COLO829 (cell line): ENCODE measurements at regions not wholly inside any gene's neighbourhood (a gene's known extent, or its start where the extent isn't known, plus 50 kb on each side); places are given as distances from the start of the nearest gene placed in this dataset.
A peak's percentile ranks its signal among the peaks of the same experiment; 100 is the strongest.

Experiments
- DNase-seq: peaks from one replicate; pipeline ENCODE4 v3.0.0; 2012; ENCODE audit warnings: low spot score

DNA sequence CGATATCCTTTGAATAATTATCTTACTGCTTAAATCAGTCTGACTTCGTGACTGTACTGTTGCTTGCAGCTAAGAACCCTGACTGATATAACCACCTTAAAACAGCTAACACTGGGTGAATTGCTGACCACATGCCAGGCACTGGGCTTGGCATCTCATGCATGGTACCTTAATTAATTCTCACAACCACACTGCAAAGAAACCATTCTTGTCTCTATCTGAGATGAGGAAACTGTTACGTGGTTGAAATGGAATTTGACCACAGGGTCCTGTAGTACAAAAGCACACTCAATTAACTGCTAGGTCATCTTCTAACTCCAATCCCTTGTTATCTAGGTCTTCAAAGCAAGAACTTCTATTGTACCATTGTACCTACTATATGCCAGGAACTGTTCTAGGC, 92.7 kb upstream of the PRICKLE2 start:
- DNase-seq = no peak

GRCh38 chr3:64316971-64317370, 91.7 kb upstream of the PRICKLE2 start:
- DNase-seq = no peak

DNA sequence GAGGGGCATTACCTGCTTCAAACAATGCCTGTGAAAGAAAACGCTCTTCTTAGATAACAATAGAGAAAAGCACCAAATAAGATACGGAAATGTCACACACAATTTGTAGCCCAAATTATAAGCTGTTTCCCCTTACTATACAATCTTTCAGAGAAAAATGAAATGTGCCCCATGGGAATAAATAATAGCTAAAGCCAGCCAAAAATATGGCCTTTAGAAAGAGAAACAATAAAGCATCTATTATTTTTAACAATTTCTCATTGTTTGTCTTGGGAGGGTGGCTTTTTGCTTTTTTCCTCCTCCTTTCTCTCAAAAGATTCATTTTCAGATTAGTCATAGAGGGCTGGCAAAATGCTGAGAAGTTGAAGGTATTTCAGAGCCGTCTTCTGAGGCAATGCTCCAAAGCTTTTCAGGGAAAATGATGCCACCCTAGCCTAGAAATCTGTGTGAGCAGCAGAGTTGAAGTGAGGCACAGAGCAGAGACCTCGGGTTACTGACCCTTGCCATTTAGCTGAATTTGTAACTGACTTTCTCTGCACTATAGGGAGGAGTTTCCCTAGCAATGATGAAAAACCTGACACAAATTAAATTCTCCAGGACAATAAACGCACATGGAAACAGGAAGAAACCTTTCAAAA, 86.3 kb upstream of the PRICKLE2 start:
- peak; percentile 69 for DNase-seq

GRCh38 chr3:64308931-64309330, 83.7 kb upstream of the PRICKLE2 start:
- DNase-seq = no peak

GRCh38 chr3:64306745-64307144, 81.5 kb upstream of the PRICKLE2 start:
- no peak for DNase-seq

DNA sequence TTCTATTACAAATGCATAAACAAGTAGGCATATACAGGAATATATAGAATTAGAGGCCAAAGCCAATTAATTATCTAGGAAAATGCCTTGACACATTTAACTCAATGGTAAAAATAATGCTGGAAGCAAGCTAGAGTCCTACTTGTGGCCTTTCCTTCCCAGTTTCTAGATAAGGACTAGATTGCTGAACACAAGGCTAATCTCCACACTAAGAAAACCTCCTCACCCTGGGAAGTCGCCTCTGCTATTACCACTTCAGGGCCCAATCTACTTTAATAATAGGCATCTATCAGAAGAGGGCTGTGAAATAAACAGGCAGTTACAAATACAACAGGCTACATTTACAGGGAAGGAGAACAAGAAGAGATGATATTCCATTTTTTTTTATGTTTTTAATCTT, 80.5 kb upstream of the PRICKLE2 start:
- DNase-seq = no peak

GRCh38 chr3:64304828-64305410, 79.7 kb upstream of the PRICKLE2 start:
- DNase-seq = no peak

DNA sequence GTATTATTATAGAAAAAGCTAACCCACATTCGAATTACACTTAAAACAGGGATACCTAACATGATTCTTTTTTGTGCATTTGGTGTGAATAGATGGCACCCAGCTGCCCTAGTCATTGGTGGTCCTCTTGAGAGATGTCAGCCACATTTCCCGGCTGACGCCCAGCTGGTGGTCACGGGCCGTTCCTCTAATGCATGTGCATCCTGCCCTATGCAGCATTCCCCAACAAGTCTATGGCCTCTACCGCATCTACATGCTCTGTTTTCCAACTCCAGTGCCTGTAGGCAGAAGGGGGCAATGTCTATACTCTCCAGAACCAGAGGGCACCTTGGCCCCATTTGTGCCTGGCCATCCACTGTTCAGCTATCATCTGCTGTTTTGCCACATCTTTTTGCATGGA, 78.6 kb upstream of the PRICKLE2 start:
- DNase-seq = no peak

DNA sequence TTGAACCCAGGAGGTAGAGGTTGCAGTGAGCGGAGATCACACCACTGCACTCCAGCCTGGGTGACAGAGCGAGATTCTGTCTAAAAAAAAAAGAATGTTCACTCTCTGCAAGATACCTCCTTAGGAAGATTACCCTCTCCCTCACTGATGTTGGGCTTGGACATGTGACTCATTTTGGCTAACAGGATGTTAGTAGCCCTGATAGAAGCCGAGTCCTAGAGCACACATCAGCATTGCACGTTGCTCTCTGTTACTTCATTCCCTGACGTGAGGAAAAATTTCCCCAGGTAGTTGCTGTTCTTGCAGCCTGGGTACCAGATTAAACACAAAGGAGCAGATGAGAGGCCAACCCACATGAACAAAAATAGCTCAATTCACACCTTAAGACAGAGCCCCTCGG, 78.1 kb upstream of the PRICKLE2 start:
- no peak for DNase-seq

GRCh38 chr3:64301476-64301875, 76.2 kb upstream of the PRICKLE2 start:
- no peak for DNase-seq

GRCh38 chr3:64300790-64301423, 75.6 kb upstream of the PRICKLE2 start:
- no peak for DNase-seq

DNA sequence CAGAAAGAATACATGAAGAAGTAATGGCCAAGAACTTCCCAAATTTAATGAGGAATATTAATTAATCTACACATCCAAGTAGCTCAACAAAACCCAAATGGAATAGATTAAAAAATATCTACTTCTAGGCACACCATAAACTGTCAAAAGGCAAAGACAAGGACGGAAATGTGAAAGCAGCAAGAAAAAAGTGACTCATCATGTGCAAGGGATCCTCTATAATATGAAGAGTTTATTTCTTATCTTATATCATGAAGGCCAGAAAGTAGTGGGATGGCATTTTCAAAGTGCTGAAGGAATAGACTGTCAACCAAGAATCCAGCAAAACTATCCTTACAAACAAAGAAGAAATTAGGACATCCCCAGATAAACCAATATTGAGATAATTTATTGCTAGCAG, 73.9 kb upstream of the PRICKLE2 start:
- no peak for DNase-seq

DNA sequence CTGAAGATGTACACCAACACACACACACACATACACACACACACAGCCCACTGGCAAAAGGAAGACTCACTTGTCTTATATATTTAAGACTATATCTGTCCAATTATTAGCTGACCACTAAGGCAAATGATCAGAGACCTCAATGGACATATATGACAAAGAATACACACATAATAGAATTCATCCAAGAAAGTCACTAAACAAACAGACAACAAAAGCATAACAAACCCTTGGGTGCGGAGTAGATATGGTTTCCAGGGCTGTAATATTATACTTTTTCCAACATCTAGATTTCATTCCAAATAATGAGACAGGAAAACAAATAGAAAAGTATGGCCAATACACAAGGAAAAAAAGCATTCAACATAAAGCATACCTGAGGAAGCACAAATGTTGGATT, 72.3 kb upstream of the PRICKLE2 start:
- DNase-seq = no peak

- DNase-seq = no peak
These were observed 70.3 kb upstream of the PRICKLE2 start for GRCh38 chr3:64295594-64295993.

- DNase-seq = no peak
These were observed 69.5 kb upstream of the PRICKLE2 start for GRCh38 chr3:64294771-64295170.

DNA sequence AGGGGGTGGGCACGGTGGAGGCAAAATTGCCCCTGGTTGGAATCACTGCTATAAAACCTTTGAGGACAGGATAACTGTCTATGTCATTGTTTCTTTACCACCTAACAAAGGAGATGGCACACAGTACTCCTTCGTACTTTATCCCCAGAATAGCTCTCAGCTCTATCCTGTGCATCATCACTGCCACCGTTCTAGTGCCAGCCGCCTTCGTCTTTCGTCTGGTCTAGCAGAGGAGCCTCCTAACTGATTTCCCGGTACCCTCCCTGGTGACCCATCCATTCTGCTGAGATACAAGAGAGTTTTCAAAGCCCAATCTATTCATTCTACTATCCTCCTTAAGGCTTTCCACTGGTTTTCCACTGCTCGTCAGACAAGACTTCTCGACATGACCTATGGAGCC, 67.9 kb upstream of the PRICKLE2 start:
- no peak for DNase-seq

DNA sequence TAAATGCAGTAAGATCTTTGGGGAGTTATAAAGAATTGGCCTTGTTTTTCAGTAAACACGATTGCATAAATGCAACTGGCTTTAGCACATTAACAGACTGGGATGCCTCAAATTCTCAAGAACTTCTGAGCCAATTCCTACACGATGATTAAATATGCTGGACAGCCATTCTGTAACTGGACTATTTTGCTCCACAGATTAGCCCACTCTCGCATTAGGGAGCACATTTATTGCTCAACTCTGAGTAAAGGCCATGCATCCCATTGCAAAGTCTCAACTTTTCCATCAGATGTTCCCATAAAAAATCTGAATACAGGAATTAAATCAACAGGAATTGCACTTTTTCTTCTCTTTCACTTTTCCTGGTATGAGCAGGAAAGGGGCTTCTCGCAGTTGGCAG, 66.7 kb upstream of the PRICKLE2 start:
- DNase-seq = no peak

- DNase-seq = no peak
These were observed 66.1 kb upstream of the PRICKLE2 start for GRCh38 chr3:64291345-64291744.

GRCh38 chr3:64290864-64291263, 65.6 kb upstream of the PRICKLE2 start:
- no peak for DNase-seq

- no peak for DNase-seq
These were observed 64.9 kb upstream of the PRICKLE2 start for GRCh38 chr3:64290161-64290560.

- DNase-seq = no peak
These were observed 64.4 kb upstream of the PRICKLE2 start for GRCh38 chr3:64289622-64290021.

GRCh38 chr3:64278625-64279024, 53.4 kb upstream of the PRICKLE2 start:
- DNase-seq = no peak

- DNase-seq = no peak
These were observed 50.9 kb upstream of the PRICKLE2 start for GRCh38 chr3:64276131-64276530.
